H1 (cell line): ENCODE measurements at regions not wholly inside any gene's neighbourhood (a gene's known extent, or its start where the extent isn't known, plus 50 kb on each side); places are given as distances from the start of the nearest gene placed in this dataset.

ENCODE experiments used
- CTCF ChIA-PET: fragments of 300-600 bp; sonication (Branson Sonifier 250); formaldehyde crosslinking; loops from one replicate; lab custom pipeline; 2021; ENCODE audit not compliant: partially characterized antibody; lab: Charles Lee
- POLR2A ChIA-PET: fragments of 300-600 bp; sonication (Branson Sonifier 250); formaldehyde crosslinking; loops from one replicate; lab custom pipeline; 2021; ENCODE audit warnings: inconsistent platforms; ENCODE audit not compliant: partially characterized antibody; lab: Charles Lee
- DNase-seq, 2 experiments: peaks; one replicate each; pipeline versions ENCODE4 v3.0.0 to v3.0.0-alpha.2; 2010 to 2022; ENCODE audit warnings: low spot score in 2 of 2, low read depth in 1 of 2, mixed read lengths in 1 of 2
- FAIRE-seq: peaks from 2 replicates; lab custom pipeline; 2011; peaks lifted over from hg19 to GRCh38; lab: Jason Lieb, UNC
- H2AFZ ChIP-seq: 2 replicates; pipeline ENCODE4 v1.8.1; 2012; ENCODE audit warnings: low read length, inconsistent platforms
- H2AK5ac ChIP-seq: 2 replicates; pipeline ENCODE4 v1.6.1; 2013; ENCODE audit warnings: low read depth, low read length
- H2BK120ac ChIP-seq: replicated peaks from 2 replicates; pipeline ENCODE3; 2013; ENCODE audit warnings: low read depth, low read length, inconsistent platforms
- H2BK12ac ChIP-seq: 2 replicates; pipeline ENCODE4 v1.6.1; 2013; ENCODE audit warnings: low read depth, low read length
- H2BK15ac ChIP-seq: 2 replicates; pipeline ENCODE4 v1.6.1; 2013; ENCODE audit warnings: low read length
- H2BK20ac ChIP-seq: 2 replicates; pipeline ENCODE4 v1.6.1; 2013; ENCODE audit warnings: low read length
- H2BK5ac ChIP-seq: 2 replicates; pipeline ENCODE4 v1.6.1; 2013; ENCODE audit warnings: low read depth, low read length
- H3K14ac ChIP-seq: 2 replicates; pipeline ENCODE4 v1.6.1; 2013; ENCODE audit warnings: inconsistent platforms; ENCODE audit not compliant: insufficient read length
- H3K18ac ChIP-seq: 2 replicates; pipeline ENCODE4 v1.6.1; 2013; ENCODE audit warnings: low read length; ENCODE audit errors: extremely low read depth
- H3K23ac ChIP-seq: 2 replicates; pipeline ENCODE4 v1.6.1; 2013; ENCODE audit warnings: inconsistent platforms; ENCODE audit not compliant: insufficient read length
- H3K23me2 ChIP-seq: 2 replicates; pipeline ENCODE4 v1.6.1; 2013; ENCODE audit warnings: low read depth, low read length
- H3K27ac ChIP-seq: 2 replicates; pipeline ENCODE4 v1.6.1; 2011; ENCODE audit warnings: low read depth, low read length, inconsistent platforms
- H3K27me3 ChIP-seq, 4 experiments: replicated peaks in 1 of 4; 1 replicate in 1 of 4; 2 replicates in 3 of 4; pipeline versions ENCODE4 v1.6.1 to v1.8.1; 2011 to 2013; ENCODE audit warnings: low read length in 3 of 4, mild to moderate bottlenecking in 3 of 4, inconsistent platforms in 2 of 4, mixed read lengths in 2 of 4, moderate library complexity in 1 of 4; ENCODE audit not compliant: control insufficient read depth in 3 of 4, insufficient read depth in 3 of 4; ENCODE audit errors: extremely low read depth in 1 of 4
- H3K36me3 ChIP-seq, 4 experiments: 2 replicates each; pipeline versions ENCODE4 v1.6.1 to v1.8.1; 2011 to 2013; ENCODE audit warnings: mild to moderate bottlenecking in 4 of 4, low read length in 3 of 4, moderate library complexity in 2 of 4, control low read depth in 1 of 4, inconsistent platforms in 1 of 4; ENCODE audit not compliant: insufficient read depth in 4 of 4, control insufficient read depth in 2 of 4
- H3K4ac ChIP-seq: replicated peaks from 2 replicates; pipeline ENCODE3; 2013; ENCODE audit warnings: low read length, low read depth, mixed read lengths, inconsistent platforms; ENCODE audit not compliant: insufficient read length
- H3K4me1 ChIP-seq, 4 experiments: replicated peaks in 1 of 4; 1 replicate in 1 of 4; 2 replicates in 3 of 4; pipeline versions ENCODE4 v1.6.1 to v1.8.1; 2011 to 2013; ENCODE audit warnings: low read length in 3 of 4, inconsistent platforms in 2 of 4, mixed read lengths in 1 of 4; ENCODE audit not compliant: insufficient read depth in 4 of 4, control insufficient read depth in 3 of 4
- H3K4me2 ChIP-seq, 2 experiments: 2 replicates each; pipeline versions ENCODE4 v1.6.1 to v1.8.1; 2011 to 2013; ENCODE audit warnings: low read depth in 2 of 2, low read length in 2 of 2, control low read depth in 1 of 2, inconsistent platforms in 1 of 2, mild to moderate bottlenecking in 1 of 2; ENCODE audit not compliant: insufficient read depth in 1 of 2
- H3K4me3 ChIP-seq, 4 experiments: fragments of 200-600, 300-600 bp in 1 of 4; sonication (generic), shearing (Covaris generic), sonication (Bioruptor Twin) in 1 of 4; 2 replicates each; pipeline versions ENCODE4 v1.5.1 to v1.8.1; 2011 to 2016; ENCODE audit warnings: low read length in 4 of 4, low read depth in 3 of 4, control low read depth in 2 of 4, inconsistent platforms in 2 of 4, mild to moderate bottlenecking in 2 of 4, mixed read lengths in 1 of 4, moderate library complexity in 1 of 4; ENCODE audit not compliant: insufficient read depth in 2 of 4; ENCODE audit errors: extremely low read depth in 1 of 4
- H3K56ac ChIP-seq: replicated peaks from 2 replicates; pipeline ENCODE3; 2013; ENCODE audit warnings: low read depth, mild to moderate bottlenecking, mixed read lengths, low read length, inconsistent platforms; ENCODE audit not compliant: insufficient read length
- H3K79me1 ChIP-seq: 2 replicates; pipeline ENCODE4 v1.6.1; 2013; ENCODE audit warnings: low read depth, low read length, control low read depth
- H3K79me2 ChIP-seq, 2 experiments: 2 replicates each; pipeline versions ENCODE4 v1.6.1 to v1.8.1; 2012 to 2013; ENCODE audit warnings: low read length in 2 of 2, mild to moderate bottlenecking in 2 of 2, inconsistent platforms in 1 of 2; ENCODE audit not compliant: insufficient read depth in 2 of 2, control insufficient read depth in 1 of 2
- H3K9ac ChIP-seq, 4 experiments: replicated peaks in 1 of 4; 1 replicate in 1 of 4; 2 replicates in 3 of 4; pipeline versions ENCODE4 v1.6.1 to v1.8.1; 2011 to 2013; ENCODE audit warnings: low read depth in 3 of 4, low read length in 3 of 4, control low read depth in 2 of 4, mild to moderate bottlenecking in 2 of 4, moderate library complexity in 2 of 4, inconsistent platforms in 1 of 4; ENCODE audit errors: extremely low read depth in 1 of 4
- H3K9me3 ChIP-seq, 2 experiments: 2 replicates each; pipeline versions ENCODE4 v1.6.1 to v1.8.1; 2012 to 2013; ENCODE audit warnings: mild to moderate bottlenecking in 2 of 2, moderate library complexity in 2 of 2, control low read depth in 1 of 2, inconsistent platforms in 1 of 2, low read depth in 1 of 2, low read length in 1 of 2, mixed read lengths in 1 of 2; ENCODE audit not compliant: insufficient read depth in 2 of 2
- H4K20me1 ChIP-seq, 2 experiments: replicated peaks in 1 of 2; 2 replicates each; pipeline versions ENCODE3 to v1.8.1; 2011 to 2013; ENCODE audit warnings: inconsistent platforms in 2 of 2, low read length in 2 of 2, mild to moderate bottlenecking in 1 of 2; ENCODE audit not compliant: insufficient read depth in 2 of 2, control insufficient read depth in 1 of 2
- H4K5ac ChIP-seq: 2 replicates; pipeline ENCODE4 v1.6.1; 2013; ENCODE audit warnings: low read length, low read depth, mixed read lengths, inconsistent platforms; ENCODE audit not compliant: insufficient read length
- H4K8ac ChIP-seq: 2 replicates; pipeline ENCODE4 v1.8.0; 2013; ENCODE audit warnings: mild to moderate bottlenecking, moderate library complexity, low read length, inconsistent platforms; ENCODE audit not compliant: insufficient read depth; ENCODE audit errors: extremely low read depth
- H4K91ac ChIP-seq: replicated peaks from 2 replicates; pipeline ENCODE3; 2013; ENCODE audit warnings: low read length, mixed read lengths, inconsistent platforms; ENCODE audit not compliant: insufficient read length
- GABPA ChIP-seq: IDR thresholded peaks from 2 replicates; pipeline ENCODE4 v1.6.1; 2011; ENCODE audit warnings: mild to moderate bottlenecking, low read length, moderate library complexity, borderline replicate concordance; ENCODE audit not compliant: insufficient read depth
- SIRT6 ChIP-seq: IDR thresholded peaks from one replicate; pipeline ENCODE4 v1.7.1; 2012; ENCODE audit warnings: low read length, inconsistent platforms
- WGBS, 2 experiments: shearing (Covaris generic) in 1 of 2; methylation state at CpG; one replicate each; pipeline versions ENCODE4 v1.1.6 to v1.1.7; 2013 to 2015; ENCODE audit warnings: low lambda C conversion rate in 2 of 2, mixed read lengths in 2 of 2, inconsistent platforms in 1 of 2, low coverage in 1 of 2, missing lambda C conversion rate in 1 of 2; ENCODE audit not compliant: insufficient replicate concordance in 2 of 2, insufficient coverage in 1 of 2, insufficient read length in 1 of 2; ENCODE audit errors: extremely low coverage in 1 of 2, missing lambda C conversion rate in 1 of 2; 5-methylcytosine and 5-hydroxymethylcytosine counted together

DNA sequence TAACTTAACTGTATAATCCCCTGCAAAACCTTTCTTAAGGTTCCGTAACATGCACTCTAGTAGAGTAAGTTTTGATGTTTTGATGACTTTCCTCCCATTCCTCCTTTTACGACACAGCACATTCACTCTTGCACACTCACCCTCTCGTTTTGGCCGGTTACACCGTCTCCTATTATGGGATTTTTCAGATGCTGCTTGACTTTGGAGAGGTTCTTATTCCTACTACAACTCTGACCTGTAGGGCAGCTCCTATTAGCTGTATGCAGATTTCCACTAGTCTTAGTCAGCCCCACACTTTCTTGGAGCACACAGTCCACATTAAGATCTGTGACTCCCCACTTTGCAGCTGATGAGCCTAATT lies 223.7 kb upstream of the SYNCRIP start:
- H4K20me1 ChIP-seq = no peaks in the 10 kb centered on the region
- H2AFZ ChIP-seq = peak overlapping the region; percentile 76; the same call in 1 of the 2 replicates
- peaks cover 0 to 10% (median under 1%) of the 10 kb centered on the region in 4 experiments; a peak in 5 of 7 replicates for H3K4me1 ChIP-seq

More for the DNA sequence above, 223.7 kb upstream of the SYNCRIP start:
- Histone ChIP-seq H2BK15ac (no peak overlapping the region), H3K23me2 (no peaks in the 10 kb centered on the region), H4K5ac (no peak overlapping the region), H2BK20ac (no peak overlapping the region), H3K4me3 (no peak overlapping the region), H3K9ac (no peak overlapping the region), H4K8ac (no peak overlapping the region), H3K9me3 (0 out of 4 replicates have a peak, but pooled peaks cover 0 to 2% of the 10 kb centered on the region in 2 experiments), H2BK5ac (no peak overlapping the region), H3K4me2 (no peak overlapping the region; a peak in 1 of 4 replicates), H2BK120ac (no peak overlapping the region), H3K27me3 (no peaks in the 10 kb centered on the region), H3K27ac (no peak overlapping the region), H3K4ac (no peak overlapping the region), H3K18ac (no peak overlapping the region), H2AK5ac (no peak overlapping the region), H3K79me2 (no peaks in the 10 kb centered on the region), H3K79me1 (no peaks in the 10 kb centered on the region), H3K14ac (no peak overlapping the region), H2BK12ac (no peak overlapping the region), H3K56ac (no peak overlapping the region), H3K36me3 (no peaks in the 10 kb centered on the region), H3K23ac (no peak overlapping the region), H4K91ac (no peak overlapping the region)
- CTCF ChIA-PET = interaction anchor here (1.5 kb wide), 1 partner anchor 57 kb away, joined by 3 read pairs; no protein-coding TSS in a partner anchor
- no peak for DNase-seq
- POLR2A ChIA-PET = no interaction called here
- TF ChIP-seq GABPA (no peak), SIRT6 (no peak)
- TF ChIP-seq, all 59 proteins: peak for 0
- no peak for FAIRE-seq
- 93% methylated on average over 5 of the region's 5 CpGs; no CpG with 5 or more reads in 1 of the 2 experiments for WGBS, 2 experiments
